ELR (cell line): ENCODE measurements at regions not wholly inside any gene's neighbourhood (a gene's known extent, or its start where the extent isn't known, plus 50 kb on each side); places are given as distances from the start of the nearest gene placed in this dataset.

ENCODE experiments used
- DNase-seq: peaks from one replicate; pipeline ENCODE4 v3.0.0-alpha.2; 2015; ENCODE audit warnings: low read depth

- DNase-seq, result peak; percentile 97
Observed at GRCh38 chr2:67871686-67872412, 191.0 kb downstream of the C1D start.

- no peak for DNase-seq
Observed at GRCh38 chr2:67872481-67872880, 190.3 kb downstream of the C1D start.

GRCh38 chr2:67873916-67874315, 188.9 kb downstream of the C1D start:
- no peak for DNase-seq

- DNase-seq, result peak; percentile 96
Observed at GRCh38 chr2:67876176-67876575, 186.6 kb downstream of the C1D start.

- no peak for DNase-seq
Observed at GRCh38 chr2:67877301-67877700, 185.5 kb downstream of the C1D start.

GRCh38 chr2:67878743-67879142, 184.1 kb downstream of the C1D start:
- no peak for DNase-seq

GRCh38 chr2:67879586-67880290, 183.1 kb downstream of the C1D start:
- DNase-seq, result peak; percentile 91

- DNase-seq, result peak; percentile 52
Observed at GRCh38 chr2:67880291-67880761, 182.5 kb downstream of the C1D start.

- no peak for DNase-seq
Observed at GRCh38 chr2:67881816-67882215, 181.0 kb downstream of the C1D start.

GRCh38 chr2:67883316-67884087, 179.3 kb downstream of the C1D start:
- no peak for DNase-seq

- no peak for DNase-seq
Observed at GRCh38 chr2:67888351-67889005, 174.3 kb downstream of the C1D start.

- DNase-seq, result no peak
Observed at GRCh38 chr2:67889056-67889455, 173.7 kb downstream of the C1D start.

- no peak for DNase-seq
Observed at GRCh38 chr2:67891642-67892041, 171.2 kb downstream of the C1D start.

- DNase-seq, result no peak
Observed at GRCh38 chr2:67892339-67892846, 170.4 kb downstream of the C1D start.

GRCh38 chr2:67895227-67895941, 167.4 kb downstream of the C1D start:
- no peak for DNase-seq

- no peak for DNase-seq
Observed at GRCh38 chr2:67896076-67896475, 166.7 kb downstream of the C1D start.

- DNase-seq, result no peak
Observed at GRCh38 chr2:67896476-67896875, 166.3 kb downstream of the C1D start.

- DNase-seq, result no peak
Observed at GRCh38 chr2:67898595-67898994, 164.2 kb downstream of the C1D start.

GRCh38 chr2:67899187-67899586, 163.6 kb downstream of the C1D start:
- DNase-seq, result no peak

- no peak for DNase-seq
Observed at GRCh38 chr2:67900826-67901225, 162.0 kb downstream of the C1D start.

GRCh38 chr2:67904566-67904965, 158.2 kb downstream of the C1D start:
- no peak for DNase-seq
